GM23338 (cell line): ENCODE measurements at regions not wholly inside any gene's neighbourhood (a gene's known extent, or its start where the extent isn't known, plus 50 kb on each side); places are given as distances from the start of the nearest gene placed in this dataset.

ENCODE experiments used
- CREB1 ChIP-seq: fragments of 250-450 bp; sonication (Bioruptor Pico); IDR thresholded peaks from 2 replicates; pipeline ENCODE4 v1.5.0; 2020; ENCODE audit warnings: low read depth, mild to moderate bottlenecking, moderate library complexity
- CTCF ChIP-seq, 2 experiments: fragments of 200-600 bp in 1 of 2; sonication (generic) in 1 of 2; conservative IDR thresholded peaks; 2 replicates each; pipeline versions ENCODE4 v1.5.1 to v1.6.1; 2016 to 2017; ENCODE audit warnings: antibody characterized with exemption in 2 of 2, low read depth in 2 of 2, mild to moderate bottlenecking in 2 of 2, moderate library complexity in 1 of 2
- EZH2 ChIP-seq: fragments of 200-600 bp; sonication (generic); IDR thresholded peaks from one replicate; pipeline ENCODE4 v1.8.0; 2017; ENCODE audit warnings: antibody characterized with exemption, mild to moderate bottlenecking, low read depth; ENCODE audit not compliant: unreplicated experiment
- EZH2phosphoT487 ChIP-seq: fragments of 200-600 bp; sonication (generic); IDR thresholded peaks from one replicate; pipeline ENCODE4 v1.8.1; 2018; ENCODE audit warnings: antibody characterized with exemption; ENCODE audit not compliant: unreplicated experiment
- REST ChIP-seq: IDR thresholded peaks from one replicate; pipeline ENCODE4 v1.6.1; 2018; ENCODE audit warnings: antibody characterized with exemption; ENCODE audit not compliant: unreplicated experiment
- STAT1 ChIP-seq: IDR thresholded peaks from one replicate; pipeline ENCODE4 v1.6.1; 2016; ENCODE audit warnings: antibody characterized with exemption; ENCODE audit not compliant: unreplicated experiment
- ZNF462 ChIP-seq: fragments of 250-450 bp; sonication (Bioruptor Pico); IDR thresholded peaks from 2 replicates; pipeline ENCODE4 v1.5.0; 2020; ENCODE audit warnings: mild to moderate bottlenecking, moderate library complexity

DNA sequence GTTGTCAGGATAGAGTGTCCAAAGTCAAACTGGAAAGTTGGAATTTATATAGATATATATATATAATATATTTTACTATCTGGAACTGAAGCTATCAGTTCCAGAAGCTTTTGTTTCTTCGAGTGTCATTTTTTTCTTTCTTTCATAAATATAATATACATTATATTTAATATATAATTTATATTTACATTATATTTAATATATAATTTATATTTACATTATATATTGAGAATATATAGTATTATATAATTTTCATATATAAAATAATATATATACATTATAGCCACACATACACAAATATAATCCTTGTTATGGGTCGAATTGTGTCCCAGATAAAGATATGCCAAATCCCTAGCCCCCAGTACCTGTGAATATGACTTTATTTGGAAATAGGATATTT lies 842.3 kb upstream of the LRRC4C start:
- TF ChIP-seq CTCF (conservative IDR thresholded peaks at IDR 0.05; ENCODE audit: low read depth in 2 of 2): no peak
- TF ChIP-seq REST: no peak
- TF ChIP-seq EZH2phosphoT487: no peak
- TF ChIP-seq EZH2: no peak
- TF ChIP-seq STAT1: no peak
- no peak for TF ChIP-seq CREB1 (CRISPR knock-in tag)
- no peak for TF ChIP-seq ZNF462
